CD4-positive, alpha-beta T cell treated with Interleukin-4 for 4 hours (primary cell): ENCODE measurements at regions not wholly inside any gene's neighbourhood (a gene's known extent, or its start where the extent isn't known, plus 50 kb on each side); places are given as distances from the start of the nearest gene placed in this dataset.

ENCODE experiments used
- DNase-seq: peaks from one replicate; pipeline ENCODE4 v3.0.0-alpha.2; 2020

DNA sequence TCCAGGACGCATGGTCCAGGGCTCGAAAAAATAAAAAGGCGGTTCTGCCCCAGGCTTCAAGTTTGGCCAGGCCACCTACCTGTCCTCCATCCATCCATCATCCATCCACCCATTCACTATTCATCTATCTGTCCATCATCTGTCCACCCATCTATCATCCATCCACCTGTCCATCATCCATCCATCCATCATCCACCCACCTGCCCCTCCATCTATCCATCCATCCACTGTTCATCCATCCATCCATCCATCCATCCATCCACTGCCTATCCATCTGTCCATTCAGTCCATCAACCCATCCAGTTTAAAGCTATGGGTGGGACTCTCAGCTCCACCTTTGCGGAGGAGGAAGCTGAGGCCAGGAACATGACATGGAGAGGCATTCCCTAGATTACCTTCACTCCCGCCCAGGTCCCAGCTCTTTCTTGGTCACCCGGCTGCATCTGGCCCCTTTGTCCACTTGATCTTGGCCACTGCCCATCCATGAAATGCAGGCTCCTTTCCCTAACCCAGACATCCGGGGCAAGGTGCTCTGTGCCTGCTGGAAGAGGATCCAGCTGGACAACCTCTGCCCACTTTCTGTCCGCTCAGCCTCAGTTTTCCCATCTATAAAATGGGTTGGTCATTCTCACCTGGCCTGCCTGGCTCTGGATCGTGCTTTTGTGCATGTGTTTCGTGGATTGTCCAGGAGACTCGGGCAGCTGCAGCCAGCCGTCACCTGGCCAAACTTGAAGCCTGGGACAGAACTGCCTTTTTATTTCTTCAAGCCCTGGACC is 236.0 kb upstream of the CIBAR2 start:
- no peak for DNase-seq

DNA sequence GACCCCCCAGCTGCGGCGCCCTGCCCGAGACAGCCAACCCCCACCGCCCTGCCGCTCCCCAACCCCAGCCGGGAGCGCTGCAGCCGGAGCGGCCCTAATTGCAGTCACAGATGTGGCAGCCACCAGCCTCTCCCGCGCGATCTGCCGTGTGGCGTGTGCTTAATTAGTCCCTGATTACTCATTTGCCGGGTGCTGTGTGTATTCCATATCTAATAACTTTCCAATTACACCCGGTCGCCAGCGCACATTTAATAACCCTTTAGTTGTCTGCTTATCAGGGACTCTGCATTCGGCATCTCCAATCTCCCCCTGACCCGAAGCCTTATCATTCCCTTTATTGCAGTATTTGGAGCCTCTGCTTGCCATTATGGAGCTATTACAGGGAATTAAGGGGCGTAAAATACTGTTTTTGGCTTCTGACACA is 236.7 kb upstream of the CIBAR2 start:
- no peak for DNase-seq

DNA sequence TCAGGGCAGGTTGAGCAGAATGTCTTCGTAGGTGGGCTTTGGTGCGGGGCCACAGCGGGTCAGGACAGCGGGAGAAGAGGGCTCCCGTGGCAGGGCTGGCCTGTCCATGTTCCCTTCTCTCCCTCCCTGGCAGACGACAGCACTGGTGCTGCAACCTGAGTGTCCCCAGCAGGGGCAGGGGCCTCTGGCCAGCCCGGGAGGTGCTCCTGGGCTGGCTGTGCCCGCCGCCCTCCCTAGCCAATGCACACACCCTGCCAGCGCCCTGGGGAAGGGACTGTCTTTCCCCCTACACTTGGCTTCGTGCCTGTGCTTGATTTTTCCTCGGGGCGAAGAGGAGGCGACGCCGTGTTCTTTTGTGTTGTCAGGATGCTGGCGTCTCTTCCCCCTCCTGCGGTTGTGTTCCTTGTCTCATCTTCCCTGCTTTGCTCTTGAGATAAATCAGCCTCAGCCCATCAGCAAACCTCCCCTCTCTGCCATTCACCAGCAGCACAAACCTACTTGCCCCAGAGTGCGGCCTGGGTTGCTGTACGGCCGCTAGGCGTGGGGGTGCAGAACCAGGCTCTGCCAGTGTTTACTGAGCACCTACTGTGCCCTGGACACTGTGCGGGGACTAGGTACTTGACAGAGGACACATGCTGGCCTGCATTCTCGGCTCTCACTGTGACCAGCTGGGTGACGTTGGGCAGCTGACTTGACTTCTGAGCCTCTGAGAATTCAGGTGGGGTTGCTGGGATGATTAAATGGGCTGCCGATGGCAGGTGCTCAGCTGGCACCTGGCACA is 237.3 kb upstream of the CIBAR2 start:
- DNase-seq, result no peak

DNA sequence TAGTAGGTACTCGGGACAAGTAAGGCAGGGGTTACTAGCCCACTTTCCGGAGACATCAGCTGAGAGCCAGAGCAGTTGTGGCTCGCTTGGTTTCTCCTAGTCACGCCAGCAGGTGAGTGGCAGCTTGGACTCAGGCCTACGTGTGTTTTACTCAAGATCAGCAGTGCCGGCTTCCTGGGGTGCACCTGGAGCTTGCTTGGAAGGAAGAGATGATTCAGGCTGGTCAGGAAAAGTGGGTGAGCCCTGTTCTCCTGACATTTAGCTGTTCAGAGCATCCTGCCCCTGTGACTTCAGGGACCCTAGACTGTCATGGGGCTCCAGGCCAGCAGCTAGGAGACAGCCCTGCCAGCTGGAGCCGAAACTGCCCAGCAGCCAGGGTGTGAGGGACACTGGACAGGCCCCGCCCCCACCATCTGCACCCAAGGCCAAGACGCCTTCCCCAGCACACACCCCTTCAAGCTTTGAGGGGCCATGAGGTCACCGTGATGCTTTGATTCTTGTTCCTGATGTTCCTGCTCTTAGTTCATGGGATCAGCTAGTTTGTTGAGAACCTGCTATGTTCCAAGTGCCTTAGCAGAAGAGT is 238.0 kb upstream of the CIBAR2 start:
- DNase-seq, result no peak

DNA sequence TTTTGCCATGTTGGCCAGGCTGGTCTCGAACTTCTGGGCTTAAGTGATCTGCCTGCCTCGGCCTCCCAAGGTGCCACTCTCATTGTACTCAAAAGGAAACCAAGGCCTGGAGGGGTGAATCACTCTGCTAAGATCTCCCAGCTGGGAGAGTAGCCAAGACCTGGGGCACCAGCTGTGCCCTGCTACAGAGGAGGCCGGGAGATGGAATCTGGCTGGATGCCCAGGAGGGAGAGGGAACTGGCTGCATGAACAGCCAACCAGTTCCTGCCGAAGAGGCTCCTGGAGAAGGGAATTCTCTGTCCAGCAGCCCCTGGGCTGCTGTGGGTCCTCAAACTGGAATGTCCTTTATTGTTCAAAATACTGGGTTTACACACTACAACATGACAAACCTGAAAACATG is 238.7 kb upstream of the CIBAR2 start:
- DNase-seq, result no peak

DNA sequence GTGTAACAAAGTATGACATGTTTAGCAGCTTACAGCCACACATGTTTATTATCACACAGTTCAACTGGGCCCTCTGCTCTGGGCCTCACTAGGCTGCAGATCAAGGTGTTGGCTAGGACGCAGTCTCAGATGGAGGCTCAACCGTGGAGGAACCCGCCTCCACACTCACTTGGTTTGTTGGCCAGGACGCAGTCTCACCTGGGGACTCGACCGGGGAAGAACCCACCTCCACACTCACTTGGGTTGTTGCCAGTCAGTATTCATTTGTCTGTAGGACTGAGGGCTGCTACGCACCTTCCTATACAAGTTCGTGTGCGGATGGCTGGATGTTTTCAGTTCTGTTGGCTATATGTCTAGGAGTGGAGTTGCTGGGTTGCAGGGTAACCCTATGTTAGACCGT is 240.7 kb upstream of the CIBAR2 start:
- DNase-seq, result no peak

DNA sequence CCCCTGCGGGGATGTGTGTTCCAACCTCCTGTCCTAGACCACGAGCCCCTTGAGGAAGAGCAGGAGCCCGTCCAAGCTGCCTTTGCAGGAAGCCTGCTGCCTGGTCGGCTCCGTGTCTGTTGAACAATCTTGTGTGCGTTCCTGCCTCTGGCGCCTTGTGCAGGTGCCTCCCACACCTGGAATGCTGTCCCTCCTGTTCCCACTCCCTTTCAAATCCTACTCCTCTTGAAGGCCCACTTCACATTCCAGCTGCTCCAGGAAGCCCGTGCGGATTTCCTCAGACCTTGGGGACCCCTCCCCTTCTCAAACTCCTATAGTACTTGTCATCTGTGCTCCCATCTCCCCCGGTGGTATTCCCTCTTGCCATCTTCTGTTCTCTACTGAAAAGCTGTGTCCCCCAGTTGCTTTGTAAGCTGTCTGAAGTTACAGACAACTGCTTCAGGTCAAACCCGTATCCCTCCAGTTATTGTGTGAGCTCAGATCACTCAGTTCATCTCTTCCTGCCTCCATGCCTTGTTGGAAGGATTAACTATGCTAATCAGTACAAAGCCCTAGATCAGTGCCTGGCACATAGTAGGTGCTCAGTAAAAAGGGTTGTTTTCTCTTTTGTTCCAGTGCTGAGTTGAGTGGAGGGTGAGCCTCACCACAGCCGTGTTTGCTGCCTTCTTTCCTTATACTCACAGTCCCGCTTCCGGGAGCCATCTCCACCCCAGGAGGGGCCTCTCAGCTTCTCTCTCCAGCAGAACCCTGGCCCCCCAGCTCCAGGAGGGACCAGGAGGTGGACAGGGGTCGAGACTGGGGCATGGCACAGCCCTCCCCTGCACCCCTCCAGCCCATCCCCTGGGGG is 241.8 kb upstream of the CIBAR2 start:
- DNase-seq, result no peak

DNA sequence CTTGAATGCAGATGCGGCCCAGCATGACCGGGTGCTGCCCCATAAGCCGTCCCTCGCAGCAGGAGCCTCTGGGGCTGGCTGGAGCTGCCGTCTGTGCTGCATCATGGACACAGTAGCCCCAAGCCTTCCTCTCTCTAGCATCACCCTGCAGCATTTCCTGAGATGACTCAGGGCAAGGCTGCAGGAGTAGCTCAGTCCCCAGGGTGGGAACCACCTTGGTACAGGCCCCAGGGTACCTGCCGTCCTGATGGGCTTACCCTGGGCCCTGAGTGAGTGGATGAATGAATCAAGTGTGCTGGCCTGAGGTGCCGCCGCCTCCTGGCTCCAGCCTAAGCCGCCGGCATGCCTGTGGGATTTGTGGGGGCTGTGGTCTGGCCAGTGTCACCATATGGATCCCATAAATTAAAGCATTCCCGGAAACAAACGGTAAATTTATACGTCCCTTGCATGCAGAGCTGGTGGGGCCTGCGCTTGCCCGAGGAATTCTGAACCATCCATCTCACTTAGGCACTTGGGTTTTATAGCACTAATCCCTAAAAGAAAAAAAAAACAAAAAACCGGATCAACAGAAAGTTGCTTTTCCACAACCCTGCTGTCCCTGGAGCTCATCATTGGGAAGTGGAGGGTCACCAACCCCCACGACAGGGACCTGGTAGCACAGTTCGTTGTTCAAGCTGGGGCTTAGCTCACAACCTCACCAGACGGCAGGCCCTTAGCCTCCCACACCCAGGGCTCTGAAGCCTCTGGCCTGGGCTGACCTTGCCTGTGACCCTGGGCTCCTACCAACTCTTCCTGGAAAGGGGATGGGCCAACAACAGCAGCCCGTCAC is 242.6 kb upstream of the CIBAR2 start:
- no peak for DNase-seq

DNA sequence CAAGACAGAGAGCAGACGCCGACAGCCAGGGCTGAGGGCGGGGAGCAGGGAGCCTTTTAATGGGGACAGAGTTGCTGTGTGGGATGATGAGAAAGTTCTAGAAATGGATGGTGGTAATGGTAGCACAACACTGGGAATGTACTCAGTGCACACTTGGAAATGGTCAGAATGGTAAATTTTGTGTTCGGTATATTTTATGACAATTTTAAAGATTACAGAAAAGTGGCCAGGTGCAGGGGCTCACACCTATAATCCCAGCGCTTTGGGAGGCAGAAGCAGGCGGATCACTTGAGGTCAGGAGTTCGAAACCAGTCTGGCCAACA is 243.2 kb upstream of the CIBAR2 start:
- no peak for DNase-seq

DNA sequence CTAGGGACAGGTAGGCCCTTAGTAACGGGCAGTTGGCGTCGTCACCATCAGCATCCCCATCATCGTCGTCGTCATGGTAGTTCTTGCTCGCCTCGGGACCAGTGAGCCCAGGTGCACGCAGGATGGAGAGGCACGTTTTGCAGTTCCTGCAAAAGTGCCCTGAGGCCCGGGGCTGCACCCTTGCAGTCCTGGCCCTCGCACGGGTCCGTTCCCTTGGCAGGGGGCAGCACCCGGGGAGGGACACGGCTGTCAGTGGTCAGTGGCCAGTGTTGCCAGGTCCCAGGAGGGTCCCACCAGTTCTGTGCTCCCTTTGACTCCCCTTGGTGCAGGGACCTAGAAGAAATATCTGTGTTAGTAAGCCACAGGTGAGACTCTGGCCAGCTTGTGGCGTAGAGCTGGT is 243.9 kb upstream of the CIBAR2 start:
- DNase-seq, result no peak

DNA sequence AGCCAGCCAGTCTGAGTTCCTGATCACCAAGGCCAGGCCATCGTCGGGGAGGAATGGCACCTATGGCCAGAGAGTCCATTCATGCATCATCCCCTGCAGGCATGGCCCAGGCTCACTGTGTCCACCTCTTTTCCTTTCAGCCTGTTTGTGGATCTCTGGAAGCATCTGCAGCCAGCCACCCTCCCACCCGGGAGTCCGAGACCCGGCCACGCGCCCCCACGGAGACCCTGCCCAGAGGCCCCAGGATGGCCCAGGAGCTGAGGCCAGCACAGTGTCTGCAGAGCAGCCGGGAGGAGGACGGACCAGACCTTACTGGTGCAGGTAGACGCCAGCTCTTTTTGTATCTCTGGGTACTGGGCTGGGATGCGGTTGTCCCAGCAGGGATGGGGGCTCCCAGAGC is 245.1 kb upstream of the CIBAR2 start:
- no peak for DNase-seq

DNA sequence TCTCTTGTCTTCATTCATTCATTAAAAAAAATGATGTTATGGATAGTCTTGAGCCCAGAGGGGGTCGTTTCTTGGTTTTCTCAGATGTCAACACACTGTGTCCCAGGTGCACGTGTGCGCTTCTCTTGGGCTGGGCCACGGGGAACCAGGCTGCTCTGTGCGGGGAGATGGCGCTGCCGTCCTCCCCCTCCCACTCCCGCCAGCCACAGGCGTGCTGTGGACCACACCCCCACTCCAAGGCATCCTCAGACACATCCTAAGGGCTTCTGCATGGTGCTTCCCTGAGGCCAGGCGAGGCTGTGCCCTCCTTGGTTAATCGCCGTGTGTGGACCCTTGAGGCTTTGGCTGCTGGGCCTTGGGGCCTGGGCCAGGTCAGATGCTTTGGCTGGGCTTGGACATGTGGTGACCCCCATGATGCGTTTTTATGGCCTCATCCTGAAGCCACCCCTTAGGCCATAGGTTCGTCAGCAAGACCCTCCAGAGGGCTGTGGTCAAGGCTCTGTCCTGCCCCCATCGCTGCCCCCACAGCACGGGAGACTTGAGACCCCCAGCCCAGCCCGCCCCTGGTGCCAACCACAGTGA is 245.7 kb upstream of the CIBAR2 start:
- DNase-seq, result no peak

DNA sequence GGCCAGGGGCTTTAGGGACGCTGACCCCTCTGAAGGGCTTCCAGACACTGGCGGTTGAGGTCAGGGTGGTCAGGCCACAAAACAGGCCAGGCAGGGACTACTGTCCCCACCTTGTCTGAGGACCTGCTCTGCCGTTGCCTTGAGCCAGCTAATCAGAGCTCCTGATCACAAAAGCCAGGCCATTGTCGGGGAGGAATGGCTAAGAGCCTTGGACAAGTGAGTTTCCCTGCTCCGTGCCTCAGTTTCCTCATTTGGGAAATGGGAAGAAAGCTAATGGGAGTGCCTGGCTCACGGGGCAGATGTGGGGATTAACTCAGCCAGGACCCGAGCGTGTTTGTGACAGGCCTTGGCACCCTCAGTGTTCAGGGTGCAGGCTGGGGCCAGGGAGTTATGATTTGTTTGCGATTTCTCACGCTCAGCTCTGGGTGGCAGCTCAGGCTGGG is 246.5 kb upstream of the CIBAR2 start:
- no peak for DNase-seq

DNA sequence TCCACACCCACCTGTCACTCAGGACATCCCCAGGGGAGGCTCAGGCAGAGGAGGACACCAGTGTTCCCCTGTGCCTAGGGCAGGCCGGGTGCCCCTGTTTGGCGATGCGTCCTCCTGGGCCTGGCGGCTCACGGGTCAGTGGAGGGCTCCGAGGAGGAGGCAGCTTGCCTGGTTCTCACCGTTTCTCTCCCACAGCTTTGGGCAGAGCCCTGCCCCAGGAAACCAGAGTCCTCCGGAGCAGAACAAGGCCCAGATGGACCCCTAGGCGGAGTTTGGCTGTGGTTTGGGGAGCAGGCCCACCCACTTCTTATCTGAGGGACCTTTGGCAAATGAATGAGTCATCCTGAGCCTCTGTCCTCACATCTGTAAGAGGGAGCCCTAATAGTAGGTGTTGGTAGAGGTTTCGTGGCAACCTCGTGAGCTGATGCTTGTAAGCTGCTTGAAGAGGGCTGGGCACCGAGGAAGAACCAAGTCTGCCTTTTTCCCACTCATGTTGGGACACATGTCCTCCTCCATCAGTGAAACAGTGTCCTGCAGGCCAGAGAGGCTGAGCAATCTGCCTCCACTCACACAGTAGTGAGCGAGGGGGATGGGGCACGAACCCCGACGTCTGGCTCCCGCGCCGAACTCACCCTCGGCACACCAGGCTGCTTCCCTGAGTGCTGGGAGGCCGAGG is 247.0 kb upstream of the CIBAR2 start:
- no peak for DNase-seq

DNA sequence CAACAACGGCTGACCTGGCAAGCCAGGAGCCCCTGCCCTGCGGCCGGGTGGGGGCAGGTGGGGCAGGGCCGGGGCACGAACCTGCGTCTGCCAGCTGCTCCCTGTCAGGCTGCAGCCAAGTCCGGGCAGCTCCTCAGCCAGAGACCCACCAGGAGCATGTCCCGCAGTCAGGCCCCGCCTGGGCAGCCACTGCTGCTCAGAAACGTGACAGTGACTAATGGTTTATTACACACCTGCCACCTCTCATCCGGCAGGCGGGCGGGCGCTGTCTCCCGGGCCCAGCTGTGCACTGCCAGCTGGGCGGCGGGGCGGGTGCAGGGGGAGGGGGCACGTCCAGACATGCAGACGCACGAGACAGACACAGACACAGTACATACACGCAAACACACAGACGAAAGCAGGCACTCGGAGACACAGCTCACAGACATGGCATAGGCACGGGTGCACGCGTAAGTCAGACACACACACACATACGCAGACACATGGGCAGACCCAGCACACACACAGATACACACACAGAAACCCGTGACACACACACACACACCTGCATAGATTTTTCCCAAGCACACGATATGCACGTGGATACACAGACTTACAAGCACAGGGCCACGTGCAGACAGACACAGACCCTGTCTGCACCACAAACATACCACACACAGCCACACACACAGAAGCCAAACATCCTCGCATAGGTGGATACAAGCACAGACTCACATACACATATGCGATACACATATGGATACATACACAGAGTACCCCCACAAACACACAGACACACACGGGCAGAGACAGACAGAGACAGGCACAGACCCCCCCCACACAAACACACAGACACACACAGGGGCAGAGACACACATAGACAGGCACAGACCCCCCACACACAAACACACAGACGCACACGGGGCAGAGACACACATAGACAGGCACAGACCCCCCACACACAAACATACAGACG is 248.3 kb upstream of the CIBAR2 start:
- no peak for DNase-seq

DNA sequence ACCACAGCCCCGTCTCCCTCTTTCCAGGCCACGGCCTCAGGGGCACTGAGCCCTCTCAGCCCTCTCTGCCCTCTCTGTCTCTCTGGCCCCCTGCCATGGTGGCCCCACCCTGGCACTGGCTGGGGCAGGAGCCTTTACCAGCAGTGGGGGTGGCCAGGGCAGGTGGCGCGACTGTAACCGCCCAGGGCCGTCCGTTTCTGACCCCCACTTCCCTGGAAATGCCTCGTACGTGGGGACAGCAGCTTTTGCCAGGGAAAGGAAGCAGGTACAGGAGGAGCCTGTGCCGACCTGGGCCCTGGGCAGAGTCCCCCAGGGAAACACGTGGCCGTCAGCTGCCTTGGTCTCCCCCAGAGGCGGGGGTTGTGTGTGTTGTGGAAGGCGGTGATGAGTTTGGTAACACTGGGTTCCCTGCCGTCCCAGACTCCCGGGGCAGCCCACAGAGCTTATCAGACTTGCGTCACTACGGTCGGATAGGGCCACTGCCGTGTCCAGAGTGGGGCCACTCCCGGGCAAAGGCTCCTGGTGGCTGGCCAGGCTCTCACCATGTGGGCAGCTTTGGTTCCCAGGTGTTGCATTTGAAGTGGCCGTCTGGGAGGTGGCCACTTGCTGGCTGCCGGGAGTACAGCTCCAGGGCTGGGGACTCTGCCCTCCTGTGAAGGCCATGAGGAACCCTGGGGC is 249.3 kb upstream of the CIBAR2 start:
- no peak for DNase-seq

DNA sequence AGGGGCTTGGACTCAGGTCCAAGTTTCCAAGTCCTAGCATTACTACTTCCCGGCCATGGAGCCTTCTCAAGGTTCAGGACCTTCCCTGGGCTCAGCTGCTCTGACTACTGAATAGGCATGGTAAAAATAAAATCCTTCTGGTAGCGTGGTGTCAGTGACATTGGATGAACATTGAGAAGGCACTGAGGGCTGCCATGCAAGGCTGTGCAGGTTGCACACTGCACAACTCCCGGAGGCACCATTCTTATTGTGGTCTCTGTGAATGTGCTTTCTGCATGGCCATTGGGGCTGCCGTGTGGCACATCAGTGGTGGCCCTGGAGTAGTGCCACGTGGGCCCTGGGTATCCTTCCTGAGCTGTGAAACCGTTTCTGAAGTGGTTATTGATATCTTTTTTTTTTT is 250.2 kb upstream of the CIBAR2 start:
- DNase-seq, result no peak

DNA sequence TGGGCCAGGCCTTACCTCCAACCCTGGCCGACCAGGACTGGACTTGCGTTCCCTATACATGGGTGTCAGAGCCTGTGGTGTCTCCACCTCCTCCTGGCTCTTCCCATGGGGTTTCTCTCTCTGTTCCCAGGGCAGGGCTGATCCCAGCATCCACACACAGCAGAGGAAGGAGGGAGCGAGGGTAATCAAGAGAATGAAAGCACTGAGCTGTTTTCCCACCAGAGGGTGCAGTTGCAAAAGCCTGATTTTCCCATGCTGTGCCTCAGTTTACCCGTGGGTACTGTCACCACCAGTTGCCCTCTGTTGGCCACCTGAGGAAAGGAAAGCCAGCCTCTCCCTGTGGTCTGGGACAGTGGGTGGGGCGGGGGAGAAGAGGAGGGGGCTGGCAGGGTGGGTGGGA is 249.7 kb upstream of the GSE1 start:
- no peak for DNase-seq

DNA sequence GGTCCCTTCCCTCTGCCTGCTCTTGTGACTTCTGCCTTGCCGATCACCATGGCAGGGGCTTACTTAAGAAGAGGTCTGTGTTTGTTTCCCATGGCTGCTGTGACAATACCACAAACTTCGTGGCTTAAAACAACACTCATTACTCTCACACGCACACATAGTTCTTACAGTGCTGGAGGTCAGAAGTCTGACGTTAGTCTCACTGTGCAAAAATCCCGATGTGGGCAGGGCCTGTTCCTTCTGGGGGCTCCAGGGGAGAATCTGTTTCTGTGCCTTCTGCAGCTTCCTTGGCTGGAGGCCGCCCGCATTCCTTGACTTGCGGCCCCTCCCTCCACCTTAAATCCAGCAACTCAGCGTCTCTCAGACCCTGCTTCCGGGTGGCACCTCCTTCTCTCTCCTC is 249.2 kb upstream of the GSE1 start:
- no peak for DNase-seq
